HFFc6 (cell line): ENCODE measurements at regions not wholly inside any gene's neighbourhood (a gene's known extent, or its start where the extent isn't known, plus 50 kb on each side); places are given as distances from the start of the nearest gene placed in this dataset.

Experiments
- DNase-seq: peaks from one replicate; pipeline ENCODE4 v3.0.0-alpha.2; 2018
- H3K27ac Mint-ChIP-seq: 2 replicates; pipeline ENCODE4 v1.8.0; 2020; ENCODE audit warnings: mild to moderate bottlenecking, mixed read lengths
- H3K27me3 Mint-ChIP-seq: 2 replicates; pipeline ENCODE4 v1.8.0; 2021; ENCODE audit warnings: mild to moderate bottlenecking, moderate library complexity, mixed read lengths; ENCODE audit not compliant: insufficient read depth
- H3K36me3 Mint-ChIP-seq: 2 replicates; pipeline ENCODE4 v1.8.0; 2021; ENCODE audit warnings: low read depth, mixed read lengths
- H3K4me1 Mint-ChIP-seq: 2 replicates; pipeline ENCODE4 v1.8.0; 2020; ENCODE audit warnings: low read depth, mixed read lengths
- H3K4me3 Mint-ChIP-seq: 2 replicates; pipeline ENCODE4 v1.8.0; 2020; ENCODE audit warnings: mild to moderate bottlenecking, moderate library complexity, mixed read lengths
- H3K9me3 Mint-ChIP-seq: 2 replicates; pipeline ENCODE4 v1.8.0; 2020; ENCODE audit warnings: mild to moderate bottlenecking, mixed read lengths
- TF ChIP-seq, protein P1 (sequence below): fragments of 200-600 bp; sonication (generic); IDR thresholded peaks from 2 replicates; pipeline ENCODE4 v1.5.0; 2021; ENCODE audit warnings: antibody characterized with exemption, mild to moderate bottlenecking

- no peak overlapping the region for H3K27ac Mint-ChIP-seq
Observed at GRCh38 chr4:65021737-65022136, 612.5 kb upstream of the TECRL start.

DNA sequence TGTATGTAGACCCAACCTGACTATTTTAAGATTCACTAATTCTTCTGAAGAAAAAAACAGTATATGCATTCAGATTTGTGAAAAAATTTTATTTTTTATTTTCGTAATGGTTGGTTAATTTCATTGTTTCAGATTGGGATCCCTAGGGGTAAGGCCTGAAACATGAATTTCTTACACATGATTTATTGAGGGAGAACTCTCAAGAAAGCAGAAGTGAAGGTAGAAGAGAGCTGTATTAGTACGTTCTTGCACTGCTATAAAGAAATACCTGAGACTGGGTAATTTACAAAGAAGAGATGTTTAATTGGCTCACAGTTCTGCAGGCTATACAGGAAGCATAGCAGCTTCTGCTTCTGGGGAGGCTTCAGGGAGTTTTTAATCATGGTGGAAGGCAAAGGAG lies 611.9 kb upstream of the TECRL start:
- Mint-ChIP-seq H3K9me3 (peaks cover 5% of the 10 kb centered on the region), H3K4me1 (no peaks in the 10 kb centered on the region), H3K36me3 (no peaks in the 10 kb centered on the region), H3K27ac (no peak overlapping the region), H3K27me3 (no peaks in the 10 kb centered on the region; the same call in 1 of the 2 replicates), H3K4me3 (no peak overlapping the region)
- TF ChIP-seq, protein P1, sequence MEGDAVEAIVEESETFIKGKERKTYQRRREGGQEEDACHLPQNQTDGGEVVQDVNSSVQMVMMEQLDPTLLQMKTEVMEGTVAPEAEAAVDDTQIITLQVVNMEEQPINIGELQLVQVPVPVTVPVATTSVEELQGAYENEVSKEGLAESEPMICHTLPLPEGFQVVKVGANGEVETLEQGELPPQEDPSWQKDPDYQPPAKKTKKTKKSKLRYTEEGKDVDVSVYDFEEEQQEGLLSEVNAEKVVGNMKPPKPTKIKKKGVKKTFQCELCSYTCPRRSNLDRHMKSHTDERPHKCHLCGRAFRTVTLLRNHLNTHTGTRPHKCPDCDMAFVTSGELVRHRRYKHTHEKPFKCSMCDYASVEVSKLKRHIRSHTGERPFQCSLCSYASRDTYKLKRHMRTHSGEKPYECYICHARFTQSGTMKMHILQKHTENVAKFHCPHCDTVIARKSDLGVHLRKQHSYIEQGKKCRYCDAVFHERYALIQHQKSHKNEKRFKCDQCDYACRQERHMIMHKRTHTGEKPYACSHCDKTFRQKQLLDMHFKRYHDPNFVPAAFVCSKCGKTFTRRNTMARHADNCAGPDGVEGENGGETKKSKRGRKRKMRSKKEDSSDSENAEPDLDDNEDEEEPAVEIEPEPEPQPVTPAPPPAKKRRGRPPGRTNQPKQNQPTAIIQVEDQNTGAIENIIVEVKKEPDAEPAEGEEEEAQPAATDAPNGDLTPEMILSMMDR = no peak
- no peak for DNase-seq

More at GRCh38 chr4:65021737-65022136, 612.5 kb upstream of the TECRL start:
- Mint-ChIP-seq H3K27me3 (no peaks in the 10 kb centered on the region; the same call in 1 of the 2 replicates), H3K4me3 (no peak overlapping the region), H3K4me1 (no peaks in the 10 kb centered on the region), H3K9me3 (peaks cover 8% of the 10 kb centered on the region), H3K36me3 (no peaks in the 10 kb centered on the region)
- TF ChIP-seq, protein P1 = no peak
- no peak for DNase-seq

- no peak for DNase-seq
- Mint-ChIP-seq H3K4me1 (no peaks in the 10 kb centered on the region), H3K27me3 (no peaks in the 10 kb centered on the region; the same call in 1 of the 2 replicates), H3K36me3 (no peaks in the 10 kb centered on the region), H3K9me3 (peaks cover 5% of the 10 kb centered on the region), H3K4me3 (no peak overlapping the region), H3K27ac (no peak overlapping the region)
- TF ChIP-seq, protein P1 = no peak
Observed at GRCh38 chr4:65019775-65020174, 610.5 kb upstream of the TECRL start.

DNA sequence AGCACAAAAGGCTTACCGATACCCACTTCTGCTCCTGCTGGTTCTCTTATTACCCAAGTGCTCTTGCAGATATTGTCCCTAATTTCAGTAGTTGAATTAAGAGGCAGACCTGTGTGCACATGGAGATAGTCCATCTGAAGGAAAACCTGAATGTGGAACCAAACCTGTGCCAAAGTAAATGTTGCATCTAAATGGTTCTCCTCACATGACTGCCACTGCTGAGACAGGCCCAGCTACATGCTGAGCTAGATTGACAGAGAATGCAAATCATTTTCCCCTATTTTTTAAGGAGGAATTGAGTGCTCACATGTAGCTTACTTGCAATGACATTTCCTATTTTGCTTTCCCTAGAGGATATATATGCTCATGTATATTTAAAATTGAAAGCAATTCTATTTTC lies 609.1 kb upstream of the TECRL start:
- TF ChIP-seq, protein P1 = no peak
- no peak overlapping the region for H3K27ac Mint-ChIP-seq
- H3K36me3 Mint-ChIP-seq = no peaks in the 10 kb centered on the region
- no peaks in the 10 kb centered on the region for H3K4me1 Mint-ChIP-seq
- H3K27me3 Mint-ChIP-seq = no peaks in the 10 kb centered on the region; the same call in 1 of the 2 replicates
- no peak overlapping the region for H3K4me3 Mint-ChIP-seq
- peaks cover 7% of the 10 kb centered on the region for H3K9me3 Mint-ChIP-seq
- DNase-seq = no peak

GRCh38 chr4:65014078-65014477 lies 604.8 kb upstream of the TECRL start:
- H3K4me3 Mint-ChIP-seq = no peak overlapping the region

More at GRCh38 chr4:65014078-65014477, 604.8 kb upstream of the TECRL start:
- Mint-ChIP-seq H3K4me1 (no peaks in the 10 kb centered on the region), H3K36me3 (no peaks in the 10 kb centered on the region), H3K9me3 (peaks cover 5% of the 10 kb centered on the region), H3K27me3 (no peaks in the 10 kb centered on the region), H3K27ac (no peak overlapping the region)
- TF ChIP-seq, protein P1 = no peak
- no peak for DNase-seq
